LoVo (cell line): ENCODE measurements at regions not wholly inside any gene's neighbourhood (a gene's known extent, or its start where the extent isn't known, plus 50 kb on each side); places are given as distances from the start of the nearest gene placed in this dataset.
"Not testable (repeated sequence)": the region's sequence is repeated elsewhere in the genome, so short reads cannot be mapped to it uniquely, and the experiment has no call there.

ENCODE experiments used
- DNase-seq: peaks from one replicate; pipeline ENCODE4 v3.0.0-alpha.2; 2016; ENCODE audit warnings: low spot score

DNA sequence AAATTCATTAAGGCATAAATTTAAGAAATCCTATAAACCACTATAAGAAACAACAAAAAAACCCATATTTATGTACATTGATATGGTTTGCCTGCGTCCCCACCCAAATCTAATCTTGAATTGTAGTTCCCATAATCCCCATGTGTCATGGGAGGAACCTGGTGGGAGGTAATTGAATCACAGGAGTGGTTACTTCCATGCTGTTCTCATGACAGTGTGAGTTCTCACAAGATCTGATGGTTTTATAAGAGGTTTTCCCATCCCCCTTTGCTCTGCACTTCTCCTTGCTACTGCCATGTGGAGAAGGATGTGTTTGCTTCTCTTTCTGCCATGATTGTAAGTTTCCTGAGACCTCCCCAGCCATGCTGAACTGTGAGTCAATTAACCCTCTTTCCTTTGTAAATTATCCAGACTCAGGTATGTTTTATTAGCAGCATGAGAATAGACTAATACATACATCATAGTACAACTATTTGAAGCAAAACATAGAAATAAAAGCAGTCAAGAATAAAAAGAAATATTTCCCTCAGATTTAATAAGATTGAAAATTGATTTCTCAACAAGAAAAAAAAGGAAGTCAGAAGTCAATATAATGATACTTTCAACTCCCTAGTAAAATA, 209.0 kb upstream of the GPC6 start:
- DNase-seq: no peak

DNA sequence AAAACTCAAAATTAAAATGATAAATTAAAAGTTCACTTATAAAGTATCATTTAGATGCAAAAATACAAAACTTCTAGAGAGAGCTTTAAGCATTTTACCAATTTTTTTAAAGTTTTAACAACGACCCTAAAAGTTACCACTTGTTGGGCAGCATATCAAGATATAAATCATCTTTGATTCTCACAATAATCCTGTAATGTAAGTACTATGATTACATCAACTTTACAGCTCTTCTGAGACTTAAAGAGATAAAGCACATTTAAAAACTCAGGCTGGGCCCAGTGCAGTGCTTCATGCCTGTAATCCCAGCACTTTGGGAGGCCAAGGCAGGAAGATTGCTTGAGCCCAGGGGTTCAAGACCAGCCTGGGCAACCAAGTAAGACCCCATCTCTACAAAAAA, 202.7 kb upstream of the GPC6 start:
- DNase-seq: no peak

- no peak for DNase-seq
Observed at GRCh38 chr13:93025984-93026383, 200.6 kb upstream of the GPC6 start.

- no peak for DNase-seq
Observed at GRCh38 chr13:93029536-93029935, 197.1 kb upstream of the GPC6 start.

DNA sequence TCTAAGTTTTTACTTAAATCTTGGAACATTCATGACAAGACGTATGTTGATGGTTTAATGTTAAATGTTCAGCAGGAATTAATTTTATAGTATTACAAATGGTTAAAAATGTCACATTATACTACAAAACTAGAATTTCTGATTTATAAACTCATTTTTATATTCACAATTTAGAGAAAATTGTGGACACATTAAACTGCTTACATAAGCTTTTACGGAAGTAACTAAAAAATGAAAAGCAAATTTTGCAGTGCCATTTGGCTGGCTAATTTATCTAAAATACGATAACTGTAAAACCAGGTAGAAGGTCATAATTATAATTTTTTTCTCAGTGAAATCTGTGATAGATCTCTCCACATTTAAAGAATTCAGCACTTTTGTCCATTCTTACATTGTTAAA, 190.2 kb upstream of the GPC6 start:
- DNase-seq: no peak

DNA sequence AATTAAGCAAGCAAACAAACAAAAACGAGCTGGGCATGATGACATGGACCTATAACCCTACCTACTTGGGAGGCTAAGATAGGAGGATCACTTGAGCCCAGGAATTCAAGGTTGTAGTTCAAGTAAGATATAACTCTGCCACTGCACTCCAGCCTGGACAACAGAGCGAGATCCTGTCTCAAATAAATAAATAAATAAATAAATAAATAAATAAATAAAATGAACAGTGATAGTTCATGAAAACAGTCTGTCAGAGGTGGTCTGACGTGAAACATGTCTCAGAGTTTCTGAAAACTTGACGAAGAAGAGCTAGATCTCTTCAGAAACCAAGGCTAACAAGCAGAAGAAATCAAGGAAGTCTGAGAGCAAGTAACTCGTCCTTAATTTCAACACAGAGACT, 188.8 kb upstream of the GPC6 start:
- no peak for DNase-seq

DNA sequence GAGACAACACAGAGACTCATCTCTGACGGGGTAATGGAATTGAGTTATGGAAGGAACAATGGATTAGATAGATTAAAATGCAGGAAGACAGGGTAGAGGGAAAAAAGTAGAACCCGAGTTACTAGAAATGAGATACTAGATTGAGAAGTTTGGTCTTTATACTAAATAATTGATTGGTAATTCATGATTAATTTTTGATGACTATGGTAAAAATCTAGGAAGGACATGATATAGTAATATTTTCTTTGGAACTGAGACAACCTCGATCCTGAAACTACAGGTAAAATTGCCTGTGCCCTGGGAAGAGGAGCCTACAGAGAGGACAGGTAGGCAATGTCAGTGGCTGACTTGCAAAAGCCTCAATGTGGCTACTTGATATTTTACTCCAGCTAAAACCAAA, 188.4 kb upstream of the GPC6 start:
- DNase-seq: no peak

DNA sequence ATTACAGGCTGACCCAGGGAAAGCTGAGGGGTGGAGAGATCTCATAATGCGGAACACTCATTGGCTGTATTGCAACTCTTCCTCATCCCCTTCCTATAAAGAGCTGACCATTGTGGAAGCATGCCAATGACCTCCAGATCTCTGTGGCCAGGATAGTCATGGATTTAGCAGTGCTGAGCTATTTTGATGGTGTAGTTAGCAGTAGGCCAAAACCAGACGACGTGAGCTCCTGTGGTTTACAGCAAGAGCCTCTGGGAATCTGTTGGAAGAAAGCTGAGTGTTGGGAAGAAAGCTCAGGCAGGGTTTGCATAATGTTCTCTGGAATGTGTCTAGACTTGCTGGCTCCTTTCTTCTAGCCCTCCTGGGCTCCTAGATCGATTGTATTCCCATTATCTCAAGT, 187.5 kb upstream of the GPC6 start:
- no peak for DNase-seq

DNA sequence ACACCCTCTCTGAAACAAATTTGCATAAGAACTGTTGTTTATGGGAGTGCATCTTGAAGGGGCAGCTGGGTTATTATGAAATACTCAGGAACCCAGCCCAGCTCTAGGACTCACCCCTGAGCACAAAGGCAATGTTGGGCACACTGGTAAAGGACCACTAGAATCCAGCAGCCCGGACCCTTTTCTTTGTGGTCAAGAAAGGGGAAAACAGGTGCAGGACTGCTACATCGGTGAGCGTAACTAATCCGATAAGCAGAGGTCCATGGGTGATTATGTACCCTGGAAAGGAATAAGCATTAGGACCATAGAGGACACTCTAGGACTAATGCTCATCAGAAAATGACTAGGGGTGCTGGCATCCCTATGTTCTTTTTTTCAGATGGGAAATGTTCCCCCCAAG, 185.0 kb upstream of the GPC6 start:
- DNase-seq: not testable (repeated sequence)

GRCh38 chr13:93045836-93046235, 180.8 kb upstream of the GPC6 start:
- DNase-seq: no peak

DNA sequence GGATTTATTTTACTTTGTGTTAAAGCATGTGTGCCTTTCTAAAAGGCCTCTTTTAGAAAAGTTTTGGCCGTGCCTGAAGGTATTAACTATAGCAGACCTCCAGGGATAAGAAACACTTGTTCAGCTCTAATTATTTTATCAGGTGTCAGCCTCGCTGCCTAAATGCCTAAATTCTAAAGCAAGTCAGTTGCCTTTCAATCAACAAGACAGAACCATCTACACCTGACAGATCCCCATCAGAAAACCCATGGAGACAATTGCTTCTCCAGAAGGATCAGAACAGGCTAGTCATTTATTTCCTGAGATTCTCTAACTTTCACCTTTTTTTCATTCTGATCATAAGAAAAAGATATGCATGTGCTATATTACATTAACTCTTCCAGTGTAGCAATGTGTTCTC, 171.4 kb upstream of the GPC6 start:
- DNase-seq: no peak

DNA sequence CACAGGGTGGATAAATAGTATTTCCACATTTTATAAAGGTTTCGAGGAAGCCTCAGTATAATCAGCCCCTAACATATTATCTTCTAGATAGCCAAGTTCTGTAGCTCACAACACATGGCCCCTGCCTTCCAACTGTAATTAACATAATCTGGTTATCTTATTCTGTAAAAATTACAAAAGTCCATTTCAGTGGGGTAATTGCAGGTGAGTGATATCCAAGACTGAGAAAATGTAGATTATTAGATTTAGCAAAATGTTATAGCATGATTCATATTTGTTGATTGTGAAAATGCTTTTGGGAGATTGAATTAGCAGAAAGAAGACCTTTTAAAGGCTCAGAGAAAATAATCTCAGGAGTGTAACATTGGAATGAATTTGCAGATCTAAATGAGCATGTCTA, 168.3 kb upstream of the GPC6 start:
- no peak for DNase-seq

DNA sequence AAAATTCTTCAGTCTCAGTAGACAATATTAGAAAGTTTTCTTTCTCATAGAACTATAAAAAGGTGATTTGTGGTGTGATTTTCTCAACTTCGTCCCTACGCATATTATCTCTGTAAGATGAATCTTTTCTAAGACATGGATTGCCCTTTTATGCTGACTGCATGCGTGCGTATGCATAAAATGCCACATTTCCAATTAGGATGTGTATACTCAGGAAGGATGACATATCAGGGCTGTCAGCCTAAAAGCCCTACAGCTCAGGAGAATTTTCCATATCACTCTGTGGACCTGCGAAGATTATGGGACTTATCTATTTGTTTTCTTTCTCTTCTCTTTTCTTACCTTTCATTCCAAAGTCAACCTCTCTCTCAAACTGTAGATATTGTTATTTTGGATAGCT, 166.5 kb upstream of the GPC6 start:
- no peak for DNase-seq

DNA sequence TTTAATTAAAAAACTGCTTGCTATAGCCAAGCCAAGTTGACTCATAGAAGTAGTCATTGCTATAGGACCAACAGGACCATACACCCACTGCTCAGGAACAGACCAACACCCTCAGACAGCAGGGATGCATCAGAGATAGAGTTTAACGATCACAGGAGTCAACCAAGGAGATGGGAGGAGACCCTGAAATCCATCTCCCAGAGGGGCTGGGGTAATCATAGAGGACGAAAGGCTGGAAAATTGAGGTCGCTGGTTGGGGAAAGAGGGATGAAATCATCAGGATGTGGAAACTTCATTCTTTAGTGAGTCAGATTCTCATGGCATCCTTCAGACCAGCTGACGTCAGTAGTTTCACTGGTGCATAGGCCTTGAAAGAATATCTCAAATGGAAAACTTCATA, 160.4 kb upstream of the GPC6 start:
- no peak for DNase-seq

DNA sequence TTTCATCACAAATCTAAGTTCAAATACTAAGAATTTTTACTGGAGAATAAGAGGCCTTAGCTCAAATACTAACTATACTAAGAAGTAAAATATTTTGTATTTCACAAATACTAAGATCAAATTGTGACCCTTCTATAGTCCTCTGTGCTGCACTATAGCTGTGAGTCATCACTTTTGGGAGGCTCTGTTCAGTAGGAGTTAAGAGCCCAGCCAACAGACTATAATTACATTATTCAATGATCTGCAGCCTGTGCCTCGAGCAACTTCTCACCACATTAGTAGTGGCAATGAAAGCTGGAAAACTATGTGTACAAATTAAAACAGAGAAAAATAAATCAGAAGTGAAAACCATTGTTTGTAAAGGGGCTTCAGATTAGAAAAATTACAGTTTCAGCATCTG, 147.3 kb upstream of the GPC6 start:
- no peak for DNase-seq

- DNase-seq: no peak
Observed at GRCh38 chr13:93080166-93080565, 146.4 kb upstream of the GPC6 start.

DNA sequence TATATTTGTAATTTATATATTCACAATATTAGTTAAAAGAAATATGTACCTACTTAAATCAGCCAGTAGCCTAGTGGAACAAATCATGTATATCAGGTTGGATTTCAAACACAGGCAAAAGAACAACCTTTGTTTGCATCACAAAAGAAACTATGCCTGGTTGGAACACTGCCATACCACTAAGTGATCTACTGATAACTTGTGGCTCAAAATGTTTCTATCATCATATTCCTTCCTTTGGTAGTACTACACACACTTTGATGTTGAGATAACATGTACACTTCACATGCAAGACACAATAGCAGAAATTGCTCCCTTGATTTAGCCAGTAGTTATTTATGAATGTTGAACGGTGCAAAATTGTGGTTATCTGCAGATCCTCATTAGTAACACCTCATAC, 146.0 kb upstream of the GPC6 start:
- no peak for DNase-seq

- no peak for DNase-seq
Observed at GRCh38 chr13:93086329-93086728, 140.3 kb upstream of the GPC6 start.

GRCh38 chr13:93098972-93099371, 127.6 kb upstream of the GPC6 start:
- DNase-seq: peak; percentile 9

DNA sequence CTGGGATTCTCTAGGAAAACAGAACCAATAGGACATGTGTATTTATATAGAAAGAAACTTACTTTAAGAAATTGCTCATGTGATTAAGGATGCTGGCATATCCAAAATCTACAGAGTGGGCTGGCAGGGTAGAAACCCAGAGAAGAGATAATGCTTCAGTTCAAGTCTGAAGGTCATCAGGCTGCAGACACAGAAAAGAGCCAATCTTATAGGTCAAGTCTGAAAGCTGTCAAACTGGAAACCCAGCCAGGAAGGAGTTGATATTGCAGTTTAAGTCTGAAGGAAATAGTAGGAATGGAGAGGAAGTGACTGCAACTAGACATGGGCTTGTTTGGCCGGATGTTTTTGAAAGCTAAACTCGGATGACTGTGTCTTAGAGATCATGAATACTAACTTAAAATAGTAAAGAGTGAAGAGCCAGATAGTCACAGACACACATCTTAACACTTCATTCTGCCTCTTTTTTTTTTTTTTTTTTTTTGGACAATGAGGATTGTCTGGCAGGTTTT, 125.3 kb upstream of the GPC6 start:
- no peak for DNase-seq

DNA sequence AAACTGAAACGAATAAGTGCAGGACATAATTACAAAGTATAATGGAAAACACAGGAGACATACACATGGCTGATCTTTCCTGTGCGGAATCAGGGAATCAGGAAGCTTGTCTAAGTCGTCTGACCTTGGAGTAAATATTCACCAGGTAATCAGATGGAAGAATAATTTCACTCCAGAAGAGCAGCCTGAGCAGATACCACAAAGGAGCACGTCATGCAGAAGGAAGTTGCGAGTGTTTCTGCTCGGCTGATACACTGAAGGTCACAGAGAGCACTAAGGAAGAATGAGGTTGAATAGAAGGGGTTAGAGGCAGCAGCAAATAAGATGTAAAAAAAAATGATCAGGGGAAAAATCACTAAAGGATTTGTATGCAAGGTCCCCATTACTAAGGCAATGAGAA, 122.3 kb upstream of the GPC6 start:
- no peak for DNase-seq

DNA sequence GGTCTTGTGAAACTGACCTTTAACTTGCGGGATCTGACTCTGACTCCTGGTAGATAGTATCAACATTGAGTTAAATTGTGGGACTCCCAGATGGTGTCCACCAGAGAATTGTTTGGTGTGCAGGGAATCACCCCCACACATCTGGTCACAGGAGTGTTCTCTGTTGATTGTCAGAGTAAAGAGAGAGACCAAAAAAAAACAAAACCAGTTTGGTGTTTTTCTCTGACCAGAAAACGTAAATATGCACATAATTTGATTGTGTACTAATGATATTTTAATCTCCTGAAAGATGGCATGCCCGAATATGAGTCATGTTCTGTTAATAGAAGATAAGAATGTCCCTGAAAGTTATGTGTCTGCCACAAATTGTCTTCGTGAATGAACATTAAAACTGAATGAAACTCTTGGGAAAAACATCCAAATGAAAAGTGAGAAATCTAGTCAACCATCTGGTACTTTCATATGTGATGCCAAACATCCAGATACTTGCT, 118.5 kb upstream of the GPC6 start:
- DNase-seq: no peak

DNA sequence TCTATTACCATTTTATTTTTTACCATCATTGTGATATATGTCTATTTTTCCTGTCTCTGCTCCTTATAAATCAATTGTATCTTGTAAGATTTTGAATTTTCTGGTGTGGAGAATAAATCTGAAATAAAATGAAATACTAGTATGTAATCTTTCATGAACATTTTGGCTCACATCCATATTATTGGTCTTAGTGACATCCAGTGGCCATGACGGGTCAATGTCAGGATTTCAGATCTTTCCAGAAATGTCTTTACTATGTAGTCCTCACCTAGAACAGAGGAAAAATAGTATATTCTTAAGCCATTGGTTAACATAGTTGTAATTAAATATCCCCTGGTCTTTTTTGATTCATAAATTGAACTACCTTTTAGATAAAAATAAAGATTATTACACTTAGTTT, 109.8 kb upstream of the GPC6 start:
- no peak for DNase-seq

DNA sequence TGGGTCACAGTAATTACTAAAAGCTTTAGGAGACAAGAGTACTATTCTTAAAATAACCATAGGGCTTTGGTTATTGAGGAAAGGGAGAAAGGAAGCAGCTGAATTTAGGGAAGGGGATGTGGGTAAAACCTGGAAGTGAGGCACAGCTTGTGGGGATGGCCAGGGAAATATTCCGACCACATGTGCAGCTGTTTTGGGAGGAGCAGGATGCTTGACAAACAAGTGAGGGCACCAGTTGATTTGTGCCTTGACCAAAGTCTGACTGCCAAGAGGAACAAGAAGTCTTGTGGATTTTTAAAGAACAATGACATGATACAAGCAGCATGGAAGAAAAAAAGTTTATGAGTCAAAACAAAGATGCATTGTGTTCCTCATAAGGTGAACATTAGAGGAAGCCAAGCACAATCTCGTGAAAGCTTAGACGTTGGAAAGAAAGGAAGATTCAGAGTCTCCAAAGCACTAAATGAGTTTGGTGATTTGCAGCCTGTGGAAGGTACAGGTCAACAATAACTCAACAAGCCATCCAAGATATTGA, 108.5 kb upstream of the GPC6 start:
- no peak for DNase-seq
